ENCODE measurements at regions not wholly inside any gene's neighbourhood (a gene's known extent, or its start where the extent isn't known, plus 50 kb on each side); places are given as distances from the start of the nearest gene placed in this dataset.

- TF ChIP-seq CTCF (IDR thresholded peaks at IDR 0.05; ENCODE audit: insufficient read depth, low read length, poor library complexity, severe bottlenecking): no peak
- Histone ChIP-seq H3K4me3 (ENCODE audit: low read depth, low read length) (no peak overlapping the region), H3K27me3 (ENCODE audit: control insufficient read depth, insufficient read depth, low read length) (no peaks in the 10 kb centered on the region), H3K36me3 (ENCODE audit: control insufficient read depth, insufficient read depth, low read length) (no peaks in the 10 kb centered on the region)
- DNase-seq (ENCODE audit: low read depth): no peak
Observed at GRCh38 chr10:105921348-105921747, 1243.2 kb downstream of the SORCS1 start.

GRCh38 chr10:105914432-105914831 is 1250.1 kb downstream of the SORCS1 start:
- no peaks in the 10 kb centered on the region for H3K27me3 ChIP-seq (ENCODE audit: control insufficient read depth, insufficient read depth, low read length)
- H3K36me3 ChIP-seq (ENCODE audit: control insufficient read depth, insufficient read depth, low read length): no peaks in the 10 kb centered on the region
- TF ChIP-seq CTCF (IDR thresholded peaks at IDR 0.05; ENCODE audit: insufficient read depth, low read length, poor library complexity, severe bottlenecking): no peak
- H3K4me3 ChIP-seq (ENCODE audit: low read depth, low read length): no peak overlapping the region
- DNase-seq (ENCODE audit: low read depth): no peak

- DNase-seq (ENCODE audit: low read depth): no peak
- H3K4me3 ChIP-seq (ENCODE audit: low read depth, low read length): no peak overlapping the region
- no peaks in the 10 kb centered on the region for H3K36me3 ChIP-seq (ENCODE audit: control insufficient read depth, insufficient read depth, low read length)
- TF ChIP-seq CTCF (IDR thresholded peaks at IDR 0.05; ENCODE audit: insufficient read depth, low read length, poor library complexity, severe bottlenecking): no peak
- no peaks in the 10 kb centered on the region for H3K27me3 ChIP-seq (ENCODE audit: control insufficient read depth, insufficient read depth, low read length)
Observed at GRCh38 chr10:105908701-105909100, 1255.8 kb downstream of the SORCS1 start.

- no peak for TF ChIP-seq CTCF (IDR thresholded peaks at IDR 0.05; ENCODE audit: insufficient read depth, low read length, poor library complexity, severe bottlenecking)
- H3K4me3 ChIP-seq (ENCODE audit: low read depth, low read length): no peak overlapping the region
- DNase-seq (ENCODE audit: low read depth): no peak
- no peaks in the 10 kb centered on the region for H3K27me3 ChIP-seq (ENCODE audit: control insufficient read depth, insufficient read depth, low read length)
- no peaks in the 10 kb centered on the region for H3K36me3 ChIP-seq (ENCODE audit: control insufficient read depth, insufficient read depth, low read length)
Observed at GRCh38 chr10:105885495-105885894, 1244.4 kb downstream of the SORCS3 start.

GRCh38 chr10:105879401-105879800 is 1238.3 kb downstream of the SORCS3 start:
- H3K4me3 ChIP-seq (ENCODE audit: low read depth, low read length): no peak overlapping the region
- no peak for DNase-seq (ENCODE audit: low read depth)
- H3K36me3 ChIP-seq (ENCODE audit: control insufficient read depth, insufficient read depth, low read length): no peaks in the 10 kb centered on the region
- H3K27me3 ChIP-seq (ENCODE audit: control insufficient read depth, insufficient read depth, low read length): no peaks in the 10 kb centered on the region
- no peak for TF ChIP-seq CTCF (IDR thresholded peaks at IDR 0.05; ENCODE audit: insufficient read depth, low read length, poor library complexity, severe bottlenecking)

GRCh38 chr10:105875050-105875449 is 1234.0 kb downstream of the SORCS3 start:
- Histone ChIP-seq H3K27me3 (ENCODE audit: control insufficient read depth, insufficient read depth, low read length) (no peaks in the 10 kb centered on the region), H3K4me3 (ENCODE audit: low read depth, low read length) (no peak overlapping the region), H3K36me3 (ENCODE audit: control insufficient read depth, insufficient read depth, low read length) (no peaks in the 10 kb centered on the region)
- DNase-seq (ENCODE audit: low read depth): no peak
- no peak for TF ChIP-seq CTCF (IDR thresholded peaks at IDR 0.05; ENCODE audit: insufficient read depth, low read length, poor library complexity, severe bottlenecking)
